DOHH2 (cell line): ENCODE measurements at regions not wholly inside any gene's neighbourhood (a gene's known extent, or its start where the extent isn't known, plus 50 kb on each side); places are given as distances from the start of the nearest gene placed in this dataset.
A peak's percentile ranks its signal among the peaks of the same experiment; 100 is the strongest.

Experiments
- H3F3A ChIP-seq: fragments of 200-600 bp; sonication (generic), shearing (Covaris generic); 2 replicates; pipeline ENCODE4 v1.6.0; 2016; ENCODE audit warnings: antibody characterized with exemption, mild to moderate bottlenecking; ENCODE audit not compliant: control insufficient read depth, insufficient read depth
- H3K27ac ChIP-seq: fragments of 200-600 bp; sonication (generic); 2 replicates; pipeline ENCODE4 v1.5.1; 2014; ENCODE audit warnings: low read depth, mild to moderate bottlenecking, low read length, moderate library complexity
- H3K27me3 ChIP-seq: fragments of 200-600 bp; sonication (generic); 2 replicates; pipeline ENCODE4 v1.6.1; 2014; ENCODE audit warnings: mild to moderate bottlenecking, low read length, mixed read lengths; ENCODE audit not compliant: control insufficient read depth
- H3K36me3 ChIP-seq: fragments of 200-600 bp; sonication (generic); 2 replicates; pipeline ENCODE4 v1.6.1; 2014; ENCODE audit warnings: mild to moderate bottlenecking, low read length, moderate library complexity, mixed read lengths; ENCODE audit not compliant: control insufficient read depth
- H3K4me1 ChIP-seq: fragments of 200-600 bp; sonication (generic); 2 replicates; pipeline ENCODE4 v1.6.1; 2014; ENCODE audit warnings: mild to moderate bottlenecking, low read length, mixed read lengths; ENCODE audit not compliant: control insufficient read depth
- H3K4me2 ChIP-seq: fragments of 200-600 bp; sonication (generic); 2 replicates; pipeline ENCODE4 v1.6.0; 2014; ENCODE audit warnings: mild to moderate bottlenecking, low read length, moderate library complexity
- H3K4me3 ChIP-seq: fragments of 200-600 bp; sonication (generic); 2 replicates; pipeline ENCODE4 v1.5.1; 2014; ENCODE audit warnings: mild to moderate bottlenecking, low read length, mixed read lengths
- H3K79me2 ChIP-seq: fragments of 200-600 bp; sonication (generic); 2 replicates; pipeline ENCODE4 v1.6.1; 2014; ENCODE audit warnings: mild to moderate bottlenecking, low read length, mixed read lengths; ENCODE audit not compliant: control insufficient read depth
- H3K9me2 ChIP-seq: fragments of 200-600 bp; sonication (generic); replicated peaks from 2 replicates; pipeline ENCODE4 v1.6.1; 2014; ENCODE audit warnings: mild to moderate bottlenecking, low read length, mixed read lengths; ENCODE audit not compliant: control insufficient read depth
- H3K9me3 ChIP-seq: fragments of 200-600 bp; sonication (generic); 2 replicates; pipeline ENCODE4 v1.6.1; 2014; ENCODE audit warnings: antibody characterized with exemption, low read length, mixed read lengths; ENCODE audit not compliant: control insufficient read depth, insufficient read depth
- H4K20me1 ChIP-seq: fragments of 200-600 bp; sonication (generic); 2 replicates; pipeline ENCODE4 v1.6.0; 2014; ENCODE audit warnings: low read depth, mild to moderate bottlenecking, antibody characterized with exemption, low read length, moderate library complexity; ENCODE audit not compliant: control insufficient read depth, insufficient read depth
- EZH2phosphoT487 ChIP-seq: fragments of 200-600 bp; sonication (generic); IDR thresholded peaks from 2 replicates; pipeline ENCODE4 v1.6.1; 2017; ENCODE audit warnings: borderline replicate concordance, mild to moderate bottlenecking, antibody characterized with exemption, low read length, moderate library complexity, mixed read lengths
- TF ChIP-seq, protein P1 (sequence below): fragments of 200-600 bp; sonication (generic); IDR thresholded peaks from one replicate; pipeline ENCODE4 v1.5.1; 2014; ENCODE audit warnings: antibody characterized with exemption, mild to moderate bottlenecking, low read depth, low read length; ENCODE audit not compliant: poor library complexity, severe bottlenecking

DNA sequence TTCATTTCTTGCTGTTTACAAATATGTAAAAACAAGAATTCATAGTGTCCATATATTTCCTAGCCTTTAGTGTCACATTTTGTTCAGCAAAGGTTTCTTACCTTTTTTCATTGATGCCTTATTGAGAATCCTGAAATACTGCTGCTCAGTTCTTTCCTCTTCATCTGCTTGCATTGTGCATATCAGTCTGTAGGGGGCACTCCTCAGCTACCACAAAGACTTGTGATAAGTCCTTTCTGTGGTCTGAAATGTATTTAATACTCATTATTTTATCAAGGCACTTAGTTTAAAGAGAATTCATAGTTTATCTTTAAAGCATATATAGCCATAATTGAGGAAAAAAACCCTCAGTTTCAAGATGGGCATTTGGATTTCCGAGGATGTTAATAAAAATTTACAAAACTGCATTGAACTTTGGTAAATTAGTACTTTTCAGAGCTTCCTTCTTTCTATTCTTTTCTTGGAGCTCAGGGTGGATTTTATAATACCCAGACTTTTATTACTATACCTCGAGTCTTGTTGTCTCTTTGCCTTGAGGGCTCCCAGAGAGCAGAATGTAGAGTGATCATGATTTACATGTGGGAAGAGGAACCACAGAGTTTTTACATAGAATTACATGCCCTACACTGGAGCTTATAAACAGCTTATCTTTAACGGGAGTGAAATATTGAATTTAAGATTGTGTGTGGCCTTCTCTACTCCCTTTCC lies 570.1 kb downstream of the PLCL1 start:
- Histone ChIP-seq H4K20me1 (no peaks in the 10 kb centered on the region), H3K9me3 (no peaks in the 10 kb centered on the region), H3K4me2 (no peak overlapping the region), H3F3A (no peaks in the 10 kb centered on the region), H3K4me1 (peaks cover 14% of the 10 kb centered on the region), H3K4me3 (no peak overlapping the region), H3K27me3 (no peaks in the 10 kb centered on the region), H3K27ac (no peak overlapping the region), H3K36me3 (no peaks in the 10 kb centered on the region), H3K79me2 (no peaks in the 10 kb centered on the region), H3K9me2 (no peaks in the 10 kb centered on the region)
- TF ChIP-seq, protein P1, sequence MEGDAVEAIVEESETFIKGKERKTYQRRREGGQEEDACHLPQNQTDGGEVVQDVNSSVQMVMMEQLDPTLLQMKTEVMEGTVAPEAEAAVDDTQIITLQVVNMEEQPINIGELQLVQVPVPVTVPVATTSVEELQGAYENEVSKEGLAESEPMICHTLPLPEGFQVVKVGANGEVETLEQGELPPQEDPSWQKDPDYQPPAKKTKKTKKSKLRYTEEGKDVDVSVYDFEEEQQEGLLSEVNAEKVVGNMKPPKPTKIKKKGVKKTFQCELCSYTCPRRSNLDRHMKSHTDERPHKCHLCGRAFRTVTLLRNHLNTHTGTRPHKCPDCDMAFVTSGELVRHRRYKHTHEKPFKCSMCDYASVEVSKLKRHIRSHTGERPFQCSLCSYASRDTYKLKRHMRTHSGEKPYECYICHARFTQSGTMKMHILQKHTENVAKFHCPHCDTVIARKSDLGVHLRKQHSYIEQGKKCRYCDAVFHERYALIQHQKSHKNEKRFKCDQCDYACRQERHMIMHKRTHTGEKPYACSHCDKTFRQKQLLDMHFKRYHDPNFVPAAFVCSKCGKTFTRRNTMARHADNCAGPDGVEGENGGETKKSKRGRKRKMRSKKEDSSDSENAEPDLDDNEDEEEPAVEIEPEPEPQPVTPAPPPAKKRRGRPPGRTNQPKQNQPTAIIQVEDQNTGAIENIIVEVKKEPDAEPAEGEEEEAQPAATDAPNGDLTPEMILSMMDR = peak; percentile 93
- TF ChIP-seq EZH2phosphoT487 = no peak

DNA sequence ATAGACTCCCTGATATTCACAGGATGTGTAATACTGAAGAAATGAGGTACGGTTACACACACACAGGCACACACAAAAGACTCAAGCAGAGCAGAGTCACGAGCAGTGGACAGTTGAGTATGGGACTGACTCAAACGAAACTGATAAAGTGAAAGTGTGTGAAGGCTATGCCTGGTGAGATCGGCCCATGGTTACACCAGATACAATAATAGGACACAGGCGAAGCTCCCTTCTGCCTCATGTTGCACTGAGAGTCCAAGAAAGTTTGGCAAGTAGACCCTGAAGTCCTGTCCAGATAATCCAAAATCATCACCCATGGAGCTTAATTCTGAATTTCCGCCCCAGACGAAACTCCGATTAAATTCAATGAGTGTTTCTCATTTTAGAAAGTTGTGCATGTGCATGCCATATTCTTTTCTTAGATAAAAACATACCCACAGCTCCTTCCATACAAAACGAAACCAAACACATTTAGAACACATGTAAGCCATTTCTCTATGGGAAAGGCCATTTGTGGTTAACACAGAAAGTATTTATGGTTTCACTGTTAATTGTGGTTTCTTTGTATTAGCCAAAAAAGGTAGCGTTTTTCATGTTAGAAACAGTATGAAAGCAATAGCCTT lies 567.6 kb downstream of the PLCL1 start:
- no peaks in the 10 kb centered on the region for H3K27me3 ChIP-seq
- H3K4me2 ChIP-seq = peak overlapping the region; percentile 50
- peak overlapping the region; percentile 47 for H3K4me3 ChIP-seq
- H3K9me3 ChIP-seq = no peaks in the 10 kb centered on the region
- H3K36me3 ChIP-seq = no peaks in the 10 kb centered on the region
- no peaks in the 10 kb centered on the region for H4K20me1 ChIP-seq
- TF ChIP-seq, protein P1 = no peak
- no peak for TF ChIP-seq EZH2phosphoT487
- no peaks in the 10 kb centered on the region for H3F3A ChIP-seq
- H3K79me2 ChIP-seq = no peaks in the 10 kb centered on the region
- peaks cover 14% of the 10 kb centered on the region for H3K4me1 ChIP-seq
- no peaks in the 10 kb centered on the region for H3K9me2 ChIP-seq
- no peak overlapping the region for H3K27ac ChIP-seq

DNA sequence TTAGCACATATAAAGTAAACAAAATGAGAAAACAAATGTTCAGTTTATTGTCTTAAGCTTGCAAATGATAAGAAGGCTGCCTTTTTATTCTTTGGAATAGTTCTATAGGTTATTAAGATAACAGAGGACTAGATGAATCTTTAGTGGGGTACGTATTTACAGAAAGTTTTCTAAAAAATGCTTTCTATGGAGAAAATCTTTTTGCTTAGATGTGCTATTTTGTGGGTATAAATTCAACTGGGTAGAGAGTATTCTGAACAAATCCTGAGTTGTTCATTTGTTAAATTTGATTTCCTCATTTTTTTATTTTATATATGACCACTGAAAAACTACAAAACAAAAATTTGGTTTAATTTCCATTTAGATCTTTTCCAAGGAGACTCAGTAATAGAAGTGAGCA lies 566.9 kb downstream of the PLCL1 start:
- H3K79me2 ChIP-seq = no peaks in the 10 kb centered on the region
- no peaks in the 10 kb centered on the region for H3K27me3 ChIP-seq
- no peaks in the 10 kb centered on the region for H3K9me3 ChIP-seq
- no peaks in the 10 kb centered on the region for H3K9me2 ChIP-seq
- no peak for TF ChIP-seq EZH2phosphoT487
- TF ChIP-seq, protein P1 = no peak
- H3K4me1 ChIP-seq = peaks cover 14% of the 10 kb centered on the region
- no peak overlapping the region for H3K4me2 ChIP-seq
- H3K4me3 ChIP-seq = no peak overlapping the region
- no peaks in the 10 kb centered on the region for H3F3A ChIP-seq
- no peak overlapping the region for H3K27ac ChIP-seq
- H4K20me1 ChIP-seq = no peaks in the 10 kb centered on the region
- H3K36me3 ChIP-seq = no peaks in the 10 kb centered on the region
